GM12891 (cell line): ENCODE measurements at regions not wholly inside any gene's neighbourhood (a gene's known extent, or its start where the extent isn't known, plus 50 kb on each side); places are given as distances from the start of the nearest gene placed in this dataset.

Experiments used
- POLR2A ChIP-seq: IDR thresholded peaks from 2 replicates; pipeline ENCODE4 v1.6.1; 2011; ENCODE audit warnings: low read depth, low read length, control low read depth
- POLR2AphosphoS5 ChIP-seq: IDR thresholded peaks from 2 replicates; pipeline ENCODE4 v1.6.1; 2011; ENCODE audit warnings: low read depth, low read length, control low read depth
- TAF1 ChIP-seq: IDR thresholded peaks from 2 replicates; pipeline ENCODE4 v1.6.1; 2011; ENCODE audit warnings: low read depth, low read length, control low read depth

DNA sequence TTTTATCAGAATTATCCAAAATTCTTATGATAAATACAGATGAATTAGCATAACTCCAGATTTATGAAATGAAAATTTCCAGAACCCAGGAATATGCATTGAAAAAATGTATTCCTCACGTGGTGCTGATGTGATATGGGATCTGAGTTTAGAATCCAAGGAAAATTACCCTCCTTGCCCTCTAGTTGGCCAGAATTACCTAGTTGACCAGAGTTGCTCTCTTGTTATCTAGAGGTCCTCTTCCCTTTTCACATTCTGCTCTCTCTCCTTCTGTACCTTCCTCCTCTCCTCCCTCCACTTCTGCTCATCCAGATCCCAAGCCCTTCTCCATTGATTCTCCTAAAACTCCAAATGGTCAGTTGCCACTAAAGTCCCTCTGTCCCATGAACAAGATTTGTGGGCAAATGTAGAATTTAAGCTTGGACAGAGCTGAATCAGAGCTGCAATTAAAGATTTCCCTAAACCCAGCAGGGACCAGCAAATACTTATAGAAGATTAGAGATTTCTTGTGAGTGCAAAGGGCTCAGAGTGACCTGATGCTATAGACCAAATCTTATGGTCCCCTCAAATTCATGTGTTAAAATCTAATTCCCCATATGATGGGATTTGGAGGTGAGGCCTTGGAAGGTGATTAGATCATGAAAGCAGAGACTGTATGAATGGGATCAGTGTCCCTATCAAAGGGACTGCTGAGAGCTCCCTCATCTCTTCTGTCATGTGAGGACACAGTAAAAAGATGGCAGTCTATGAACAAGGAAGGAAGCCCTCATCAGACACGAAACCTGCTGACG is 103.2 kb upstream of the IGLL5 start:
- TF ChIP-seq TAF1 = no peak
- TF ChIP-seq POLR2A = no peak
- TF ChIP-seq POLR2AphosphoS5 = no peak
